CD8-positive, alpha-beta memory T cell (primary cell): ENCODE measurements at regions not wholly inside any gene's neighbourhood (a gene's known extent, or its start where the extent isn't known, plus 50 kb on each side); places are given as distances from the start of the nearest gene placed in this dataset.

Experiments
- CTCF ChIA-PET: fragments of 350-600 bp; sonication (Branson Sonifier 250); formaldehyde crosslinking; loops from one replicate; lab custom pipeline; 2021; ENCODE audit warnings: antibody characterized with exemption; lab: Charles Lee
- POLR2A ChIA-PET: fragments of 350-600 bp; sonication (Branson Sonifier 250); formaldehyde crosslinking; loops from one replicate; lab custom pipeline; 2021; ENCODE audit warnings: antibody characterized with exemption; lab: Charles Lee
- DNase-seq, 5 donors: peaks; one replicate each; pipeline versions ENCODE4 v3.0.0 to v3.0.0-alpha.2; 2020 to 2022; ENCODE audit warnings: mixed read lengths in 1 of 5
- H3K27ac ChIP-seq: one replicate; pipeline ENCODE4 v1.7.0; 2013; ENCODE audit warnings: low read depth, mild to moderate bottlenecking, low read length, moderate library complexity
- H3K27me3 ChIP-seq: 2 replicates; pipeline ENCODE4 v1.7.0; 2013; ENCODE audit warnings: low read length, mild to moderate bottlenecking; ENCODE audit not compliant: insufficient read depth, poor library complexity, severe bottlenecking
- H3K36me3 ChIP-seq: 2 replicates; pipeline ENCODE4 v1.7.0; 2013; ENCODE audit warnings: mild to moderate bottlenecking, low read length, moderate library complexity; ENCODE audit not compliant: insufficient read depth
- H3K4me1 ChIP-seq: 2 replicates; pipeline ENCODE4 v1.7.0; 2013; ENCODE audit warnings: mild to moderate bottlenecking, low read length, moderate library complexity; ENCODE audit not compliant: insufficient read depth
- H3K4me3 ChIP-seq: 2 replicates; pipeline ENCODE4 v1.7.0; 2013; ENCODE audit warnings: mild to moderate bottlenecking, low read length
- H3K9me3 ChIP-seq: 2 replicates; pipeline ENCODE4 v1.7.0; 2013; ENCODE audit warnings: mild to moderate bottlenecking, low read length
- H3K27ac Mint-ChIP-seq, 8 donors: one replicate each; pipeline ENCODE4 v1.8.0; 2020 to 2021; ENCODE audit warnings: mixed read lengths in 8 of 8, mild to moderate bottlenecking in 6 of 8, inconsistent platforms in 3 of 8, moderate library complexity in 3 of 8
- H3K27me3 Mint-ChIP-seq, 2 donors: one replicate each; pipeline ENCODE4 v1.8.0; 2020 to 2021; ENCODE audit warnings: mixed read lengths in 2 of 2, mild to moderate bottlenecking in 1 of 2, moderate library complexity in 1 of 2
- H3K36me3 Mint-ChIP-seq, 3 donors: one replicate each; pipeline ENCODE4 v1.8.0; 2020 to 2021; ENCODE audit warnings: mixed read lengths in 3 of 3, inconsistent platforms in 1 of 3, mild to moderate bottlenecking in 1 of 3
- H3K4me1 Mint-ChIP-seq, 3 donors: one replicate each; pipeline ENCODE4 v1.8.0; 2020 to 2021; ENCODE audit warnings: mixed read lengths in 3 of 3, inconsistent platforms in 1 of 3, mild to moderate bottlenecking in 1 of 3
- H3K4me3 Mint-ChIP-seq, 7 donors: one replicate each; pipeline ENCODE4 v1.8.0; 2020 to 2021; ENCODE audit warnings: mixed read lengths in 7 of 7, mild to moderate bottlenecking in 6 of 7, moderate library complexity in 4 of 7, inconsistent platforms in 2 of 7
- H3K9me3 Mint-ChIP-seq, 5 donors: one replicate each; pipeline ENCODE4 v1.8.0; 2020 to 2022; ENCODE audit warnings: mixed read lengths in 5 of 5, mild to moderate bottlenecking in 3 of 5, moderate library complexity in 2 of 5, inconsistent platforms in 1 of 5

DNA sequence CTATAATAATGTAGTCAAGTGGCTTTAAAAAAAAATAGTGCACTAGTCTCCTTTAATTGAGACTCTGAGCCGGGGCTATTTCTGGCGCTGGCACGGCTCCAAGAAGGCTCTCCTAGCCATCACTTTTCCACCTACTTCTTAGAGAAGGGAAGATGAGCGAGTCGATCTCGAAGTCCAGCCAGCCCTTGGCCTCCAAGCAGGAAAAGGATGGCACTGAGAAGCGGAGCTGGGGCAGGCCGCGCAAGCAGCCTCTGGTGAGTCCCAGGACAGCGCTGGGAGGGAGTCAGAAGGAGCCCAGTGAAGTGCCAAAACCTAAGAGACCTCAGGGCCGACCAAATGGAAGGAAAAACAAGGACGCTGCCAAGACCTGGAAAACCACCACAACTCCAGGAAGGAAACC is 531.9 kb downstream of the MAGEB5 start:
- H3K4me3 Mint-ChIP-seq = no peak overlapping the region
- no peaks in the 10 kb centered on the region for H3K36me3 ChIP-seq
- no peak for DNase-seq
- H3K4me1 ChIP-seq = no peaks in the 10 kb centered on the region
- no peak overlapping the region for H3K4me3 ChIP-seq
- no peaks in the 10 kb centered on the region for H3K27me3 ChIP-seq
- no peak overlapping the region for H3K27ac Mint-ChIP-seq
- H3K36me3 Mint-ChIP-seq = no peaks in the 10 kb centered on the region
- no peak overlapping the region for H3K27ac ChIP-seq
- no peaks in the 10 kb centered on the region for H3K9me3 ChIP-seq
- peaks cover 0 to 11% (median 2%) of the 10 kb centered on the region in 5 donors for H3K9me3 Mint-ChIP-seq
- H3K27me3 Mint-ChIP-seq = peaks cover 0 to 8% of the 10 kb centered on the region in 2 donors
- ChIA-PET POLR2A (no interaction called here), CTCF (no interaction called here)
- H3K4me1 Mint-ChIP-seq = no peaks in the 10 kb centered on the region

DNA sequence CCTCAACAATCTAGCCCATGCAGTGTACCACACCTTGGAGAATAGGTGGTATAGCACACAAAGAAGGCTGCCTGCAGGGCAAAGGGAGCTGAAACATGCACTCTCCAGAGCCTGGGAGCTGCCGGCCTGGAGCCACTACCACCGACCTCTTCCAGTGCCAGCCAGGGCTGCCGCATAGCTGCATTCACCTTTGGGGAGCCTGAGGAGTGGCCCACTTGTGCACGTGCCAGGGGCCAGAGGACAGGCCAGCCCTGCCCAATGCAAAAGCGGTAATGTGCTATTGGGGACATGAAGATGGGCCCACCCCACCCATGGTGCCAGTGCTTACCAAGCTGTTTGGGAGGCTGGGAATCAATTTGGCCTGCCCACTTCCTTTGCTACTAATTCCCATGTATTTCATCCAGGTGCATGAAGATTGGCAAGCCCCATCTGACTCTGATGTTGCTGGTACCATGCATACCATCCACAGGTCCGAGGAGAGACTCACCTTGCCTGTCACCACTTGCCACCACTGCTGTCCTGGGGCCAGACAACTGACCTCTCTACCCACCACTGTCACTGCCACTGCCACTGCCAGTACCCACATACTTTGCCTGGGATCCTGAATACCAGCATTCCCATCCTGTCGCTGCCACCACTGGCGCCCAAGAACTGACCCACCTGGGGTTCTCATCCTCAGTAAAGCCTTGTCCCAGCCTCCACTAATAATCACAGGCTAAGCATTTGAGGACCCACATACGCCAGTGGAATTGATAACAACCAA is 506.9 kb downstream of the MAGEB5 start:
- CTCF ChIA-PET = no interaction called here
- no peaks in the 10 kb centered on the region for H3K27me3 Mint-ChIP-seq
- no peaks in the 10 kb centered on the region for H3K36me3 Mint-ChIP-seq
- H3K27ac Mint-ChIP-seq = no peak overlapping the region
- no peak overlapping the region for H3K4me3 Mint-ChIP-seq
- H3K4me1 Mint-ChIP-seq = no peaks in the 10 kb centered on the region
- POLR2A ChIA-PET = no interaction called here
- Histone ChIP-seq H3K4me1 (no peaks in the 10 kb centered on the region), H3K27me3 (no peaks in the 10 kb centered on the region), H3K9me3 (no peaks in the 10 kb centered on the region), H3K4me3 (no peak overlapping the region), H3K27ac (no peak overlapping the region), H3K36me3 (no peaks in the 10 kb centered on the region)
- peaks cover 0 to 7% (median 0%) of the 10 kb centered on the region in 5 donors for H3K9me3 Mint-ChIP-seq
- no peak for DNase-seq

GRCh38 chrX:26672571-26672970 is 456.6 kb downstream of the MAGEB5 start:
- CTCF ChIA-PET = no interaction called here
- Mint-ChIP-seq H3K9me3 (peaks cover 0 to 9% (median 8%) of the 10 kb centered on the region in 5 donors), H3K4me3 (no peak overlapping the region), H3K36me3 (no peaks in the 10 kb centered on the region), H3K4me1 (no peaks in the 10 kb centered on the region), H3K27me3 (peaks cover 0 to 3% of the 10 kb centered on the region in 2 donors), H3K27ac (no peak overlapping the region)
- Histone ChIP-seq H3K4me3 (no peak overlapping the region), H3K36me3 (no peaks in the 10 kb centered on the region), H3K27me3 (no peaks in the 10 kb centered on the region), H3K9me3 (no peaks in the 10 kb centered on the region), H3K27ac (no peak overlapping the region), H3K4me1 (no peaks in the 10 kb centered on the region)
- POLR2A ChIA-PET = no interaction called here
- DNase-seq = no peak

DNA sequence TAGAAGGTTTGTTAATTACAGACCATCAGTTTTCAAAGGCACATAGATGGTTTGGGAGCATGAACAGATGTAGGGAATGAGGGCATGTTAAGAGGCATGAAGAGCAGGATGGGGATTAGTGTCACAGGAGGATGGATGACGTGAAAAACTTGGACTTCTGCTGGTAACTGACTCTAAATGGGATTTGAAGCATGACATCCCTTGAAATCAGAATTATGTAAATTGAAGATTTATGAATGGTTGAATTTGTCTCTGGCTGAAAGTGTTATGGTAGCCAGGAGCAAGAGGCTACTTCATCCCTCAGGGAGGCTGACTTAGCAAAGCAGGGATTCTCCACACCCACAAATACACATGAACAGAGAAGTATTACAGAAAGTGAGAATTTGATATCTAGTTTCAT is 454.6 kb downstream of the MAGEB5 start:
- no peaks in the 10 kb centered on the region for H3K9me3 ChIP-seq
- no peaks in the 10 kb centered on the region for H3K4me1 ChIP-seq
- Mint-ChIP-seq H3K4me3 (no peak overlapping the region), H3K9me3 (peaks cover 0 to 11% (median 9%) of the 10 kb centered on the region in 5 donors), H3K36me3 (no peaks in the 10 kb centered on the region), H3K27me3 (peaks cover 0 to 3% of the 10 kb centered on the region in 2 donors), H3K4me1 (no peaks in the 10 kb centered on the region), H3K27ac (no peak overlapping the region)
- POLR2A ChIA-PET = no interaction called here
- CTCF ChIA-PET = no interaction called here
- no peak overlapping the region for H3K27ac ChIP-seq
- H3K36me3 ChIP-seq = no peaks in the 10 kb centered on the region
- no peak overlapping the region for H3K4me3 ChIP-seq
- DNase-seq = no peak
- H3K27me3 ChIP-seq = no peaks in the 10 kb centered on the region

DNA sequence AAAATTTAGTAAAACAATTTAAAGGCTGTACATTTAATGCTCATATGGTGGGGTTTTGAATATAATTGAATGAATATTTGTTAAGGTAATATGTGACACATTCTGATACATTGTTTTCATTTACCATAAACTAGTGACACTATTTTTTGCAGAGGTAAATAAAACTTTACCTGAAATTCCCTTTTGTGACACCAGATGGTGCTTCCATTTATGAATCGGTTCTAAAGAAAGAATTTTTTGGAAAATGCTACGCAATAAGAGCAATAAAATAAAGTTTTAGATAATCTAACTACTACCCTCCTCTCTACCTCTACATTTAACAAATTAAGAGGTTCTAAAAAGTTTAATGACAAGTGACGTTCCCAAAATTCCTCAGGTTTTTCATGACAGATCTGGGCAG is 448.9 kb downstream of the MAGEB5 start:
- ChIA-PET POLR2A (no interaction called here), CTCF (no interaction called here)
- Mint-ChIP-seq H3K4me3 (no peak overlapping the region), H3K27me3 (no peaks in the 10 kb centered on the region), H3K27ac (no peak overlapping the region), H3K4me1 (no peaks in the 10 kb centered on the region), H3K36me3 (no peaks in the 10 kb centered on the region), H3K9me3 (peaks cover under 1 to 8% (median 4%) of the 10 kb centered on the region in 5 donors)
- Histone ChIP-seq H3K27me3 (no peaks in the 10 kb centered on the region), H3K9me3 (no peaks in the 10 kb centered on the region), H3K27ac (no peak overlapping the region), H3K4me3 (no peak overlapping the region), H3K4me1 (no peaks in the 10 kb centered on the region), H3K36me3 (no peaks in the 10 kb centered on the region)
- DNase-seq = no peak

DNA sequence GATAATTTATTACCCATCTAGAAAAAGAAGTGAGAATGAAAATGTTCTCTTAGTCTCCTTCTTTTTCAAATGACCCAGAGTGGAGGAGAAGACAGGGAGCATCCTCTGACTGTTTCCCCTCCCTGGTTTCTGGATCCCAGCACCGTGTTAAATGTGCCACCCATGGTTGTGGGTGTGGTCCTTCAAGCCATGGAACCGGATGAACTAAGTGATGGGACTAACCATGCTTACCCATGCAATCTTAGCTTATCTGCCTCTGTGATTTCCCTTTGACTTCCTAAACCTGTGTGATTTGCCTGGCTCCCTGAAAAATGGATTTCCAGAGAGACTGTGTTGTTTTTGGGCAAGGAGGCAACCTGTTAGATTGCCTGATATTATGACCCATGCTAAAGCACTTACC is 437.1 kb downstream of the MAGEB5 start:
- peaks cover 0 to 26% (median 11%) of the 10 kb centered on the region in 5 donors for H3K9me3 Mint-ChIP-seq
- CTCF ChIA-PET = no interaction called here
- H3K4me1 Mint-ChIP-seq = no peaks in the 10 kb centered on the region
- no peaks in the 10 kb centered on the region for H3K36me3 ChIP-seq
- POLR2A ChIA-PET = no interaction called here
- H3K4me3 ChIP-seq = no peak overlapping the region
- H3K4me1 ChIP-seq = no peaks in the 10 kb centered on the region
- H3K27me3 Mint-ChIP-seq = peaks cover 0 to 2% of the 10 kb centered on the region in 2 donors
- H3K4me3 Mint-ChIP-seq = no peak overlapping the region
- no peak overlapping the region for H3K27ac ChIP-seq
- no peaks in the 10 kb centered on the region for H3K27me3 ChIP-seq
- no peak overlapping the region for H3K27ac Mint-ChIP-seq
- H3K36me3 Mint-ChIP-seq = no peaks in the 10 kb centered on the region
- DNase-seq = no peak
- H3K9me3 ChIP-seq = no peaks in the 10 kb centered on the region

DNA sequence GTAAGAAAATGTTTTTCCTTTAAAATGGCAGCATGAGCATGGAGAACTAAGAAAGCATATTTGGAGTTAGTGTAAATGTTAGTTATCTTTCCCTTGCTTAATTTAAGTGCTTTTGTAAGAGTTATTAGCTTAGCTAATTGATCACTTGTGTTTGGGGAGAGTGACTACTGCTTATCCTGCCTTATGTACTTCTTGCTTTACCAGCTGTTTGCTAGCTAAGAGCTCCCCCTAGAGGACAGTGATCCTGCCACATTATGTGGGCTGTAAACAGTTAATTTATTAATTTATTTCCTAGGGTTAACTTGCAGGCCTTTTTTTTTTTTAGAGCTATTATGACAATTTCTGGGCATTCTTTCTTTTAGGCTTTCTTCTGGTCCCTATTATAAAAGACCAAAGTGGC is 435.8 kb downstream of the MAGEB5 start:
- no peak overlapping the region for H3K4me3 Mint-ChIP-seq
- Histone ChIP-seq H3K36me3 (no peaks in the 10 kb centered on the region), H3K4me3 (no peak overlapping the region), H3K9me3 (no peaks in the 10 kb centered on the region), H3K27me3 (no peaks in the 10 kb centered on the region), H3K27ac (no peak overlapping the region), H3K4me1 (no peaks in the 10 kb centered on the region)
- POLR2A ChIA-PET = no interaction called here
- DNase-seq = no peak
- CTCF ChIA-PET = no interaction called here
- H3K9me3 Mint-ChIP-seq = peaks cover 0 to 24% (median 9%) of the 10 kb centered on the region in 5 donors
- H3K27me3 Mint-ChIP-seq = peaks cover 0 to 1% of the 10 kb centered on the region in 2 donors
- H3K36me3 Mint-ChIP-seq = no peaks in the 10 kb centered on the region
- no peak overlapping the region for H3K27ac Mint-ChIP-seq
- no peaks in the 10 kb centered on the region for H3K4me1 Mint-ChIP-seq

GRCh38 chrX:26649534-26649933 is 433.6 kb downstream of the MAGEB5 start:
- no peaks in the 10 kb centered on the region for H3K36me3 ChIP-seq
- POLR2A ChIA-PET = no interaction called here
- H3K4me3 ChIP-seq = no peak overlapping the region
- no peaks in the 10 kb centered on the region for H3K27me3 ChIP-seq
- no peaks in the 10 kb centered on the region for H3K4me1 ChIP-seq
- H3K27ac Mint-ChIP-seq = no peak overlapping the region
- H3K36me3 Mint-ChIP-seq = no peaks in the 10 kb centered on the region
- no peaks in the 10 kb centered on the region for H3K4me1 Mint-ChIP-seq
- H3K27me3 Mint-ChIP-seq = peaks cover 0 to 1% of the 10 kb centered on the region in 2 donors
- no peak overlapping the region for H3K27ac ChIP-seq
- H3K9me3 ChIP-seq = no peaks in the 10 kb centered on the region
- no peak overlapping the region for H3K4me3 Mint-ChIP-seq
- CTCF ChIA-PET = no interaction called here
- DNase-seq = no peak
- peaks cover 0 to 21% (median 7%) of the 10 kb centered on the region in 5 donors for H3K9me3 Mint-ChIP-seq
